Occipital lobe (tissue), 1 donor: ENCODE measurements at regions not wholly inside any gene's neighbourhood (a gene's known extent, or its start where the extent isn't known, plus 50 kb on each side); places are given as distances from the start of the nearest gene placed in this dataset.
"Not testable (repeated sequence)": the region's sequence is repeated elsewhere in the genome, so short reads cannot be mapped to it uniquely, and the experiment has no call there.

Experiments
- DNase-seq: peaks from one replicate; lab custom pipeline; 2025; lab: John Stamatoyannopoulos, UW

GRCh38 chr20:7760247-7761031 is 179.8 kb downstream of the HAO1 start:
- no peak for DNase-seq

- no peak for DNase-seq
These were observed 175.0 kb downstream of the HAO1 start for GRCh38 chr20:7765221-7765620.

DNA sequence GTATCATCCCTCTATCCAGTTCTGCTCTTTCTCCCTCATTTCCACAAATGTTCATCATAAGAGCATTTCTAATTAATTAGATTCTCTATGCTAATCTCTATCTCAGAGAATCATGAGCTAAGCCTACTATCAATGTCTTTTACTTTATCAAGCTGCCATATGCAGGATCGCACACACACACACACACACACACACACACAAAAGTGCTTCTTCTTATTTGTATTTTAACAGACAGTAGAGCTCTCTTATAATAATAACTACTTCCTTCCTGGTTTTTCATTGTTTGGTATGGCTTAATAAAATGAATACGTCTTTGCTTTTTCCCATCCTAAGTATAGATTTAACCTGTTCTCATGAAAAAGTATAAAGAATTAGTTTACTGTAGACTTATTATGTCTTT is 170.2 kb downstream of the HAO1 start:
- no peak for DNase-seq

DNA sequence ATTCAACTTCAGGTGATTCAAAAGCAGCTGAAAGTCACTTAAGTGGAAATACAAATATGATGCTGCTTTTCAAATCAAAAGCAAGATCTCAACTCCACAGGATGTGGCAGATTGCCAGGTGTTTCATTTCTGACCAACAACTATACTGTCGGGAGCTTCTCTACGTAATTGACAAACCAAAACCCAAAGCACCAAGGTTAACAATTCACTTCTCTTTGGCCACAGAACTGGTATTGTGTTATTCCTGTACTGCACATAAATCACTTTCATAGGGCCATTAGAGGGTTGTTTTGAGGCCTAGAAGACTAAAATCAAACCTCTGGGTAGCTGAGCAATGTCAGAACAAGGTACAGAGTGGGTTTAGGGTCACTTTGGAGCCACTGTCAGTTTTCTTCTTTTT is 169.7 kb downstream of the HAO1 start:
- DNase-seq = no peak

DNA sequence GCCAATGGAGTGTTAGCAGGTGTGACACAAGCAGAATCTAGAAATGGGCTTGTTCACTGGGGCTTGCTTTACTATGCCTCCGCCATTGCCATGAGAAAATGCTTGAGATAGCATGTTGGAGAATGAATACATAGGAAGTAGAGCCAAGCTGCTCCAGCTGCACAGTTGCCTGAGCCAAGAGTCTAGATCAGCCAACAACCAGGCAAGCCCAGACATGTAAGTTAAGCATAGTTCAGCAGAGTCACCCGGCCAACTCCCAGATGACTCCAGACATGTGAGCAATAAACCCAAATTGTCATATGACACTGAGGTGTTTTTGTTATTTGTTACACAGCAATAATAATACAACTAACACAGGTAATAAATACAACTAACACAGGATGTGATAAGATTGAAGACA is 167.9 kb downstream of the HAO1 start:
- DNase-seq = no peak

DNA sequence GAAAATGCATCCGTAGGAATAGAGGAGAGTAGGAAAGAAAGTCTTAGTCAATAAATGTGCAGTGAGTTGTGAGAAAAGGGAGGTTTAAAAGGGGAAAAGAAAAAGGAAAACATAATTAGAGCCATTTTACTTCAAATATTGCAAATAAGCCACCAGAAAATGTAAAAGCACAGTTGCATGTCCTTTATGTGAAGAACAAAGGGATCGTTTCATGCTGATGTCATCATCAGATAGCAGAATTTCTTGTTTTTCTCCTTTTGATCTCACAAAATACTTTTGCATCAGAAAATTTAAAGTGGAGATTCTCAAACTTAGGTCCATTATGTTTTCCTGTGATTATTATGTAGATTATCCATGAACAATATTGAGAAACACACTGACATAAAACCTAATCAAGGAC is 166.7 kb downstream of the HAO1 start:
- DNase-seq = no peak

DNA sequence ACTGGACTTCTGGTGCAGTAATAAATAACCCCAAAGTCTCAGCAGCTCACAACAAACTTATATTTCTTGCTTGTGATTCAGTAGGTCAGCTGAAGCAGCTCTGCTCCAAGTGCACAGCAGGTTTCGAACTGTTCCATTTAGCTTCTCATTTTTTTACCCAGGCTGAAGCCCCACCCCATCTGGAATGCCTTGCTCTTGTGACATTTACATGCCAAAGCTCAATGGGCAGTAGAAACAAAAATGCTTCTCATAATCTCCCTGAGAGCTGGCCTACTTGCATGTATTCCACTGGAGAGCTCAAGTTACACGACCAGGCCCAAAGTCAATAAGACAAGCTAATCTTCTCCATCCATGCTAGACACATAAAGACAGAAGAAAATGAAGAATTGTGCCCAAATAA is 165.2 kb downstream of the HAO1 start:
- no peak for DNase-seq

DNA sequence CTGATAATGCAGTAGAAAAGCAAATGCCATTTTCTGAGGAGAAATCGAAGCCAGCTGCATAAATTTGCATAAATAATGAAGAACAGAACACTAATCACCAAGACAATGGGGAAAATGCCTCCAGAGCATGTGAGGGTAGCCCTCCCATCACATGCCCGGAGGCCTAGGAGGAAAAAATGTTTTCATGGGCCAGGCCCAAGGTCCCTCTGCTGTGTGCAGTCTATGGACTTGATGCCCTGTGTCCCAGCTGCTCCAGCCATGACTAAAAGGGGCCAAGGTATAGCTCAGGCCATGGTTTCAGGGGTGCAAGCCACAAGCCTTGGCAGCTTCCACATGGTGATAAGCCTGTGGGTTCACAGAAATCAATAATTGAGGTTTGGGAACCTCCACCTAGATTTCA is 164.1 kb downstream of the HAO1 start:
- DNase-seq = no peak

- no peak for DNase-seq
These were observed 150.1 kb downstream of the HAO1 start for GRCh38 chr20:7790189-7790588.

- DNase-seq = no peak
These were observed 147.9 kb downstream of the HAO1 start for GRCh38 chr20:7792150-7792869.

DNA sequence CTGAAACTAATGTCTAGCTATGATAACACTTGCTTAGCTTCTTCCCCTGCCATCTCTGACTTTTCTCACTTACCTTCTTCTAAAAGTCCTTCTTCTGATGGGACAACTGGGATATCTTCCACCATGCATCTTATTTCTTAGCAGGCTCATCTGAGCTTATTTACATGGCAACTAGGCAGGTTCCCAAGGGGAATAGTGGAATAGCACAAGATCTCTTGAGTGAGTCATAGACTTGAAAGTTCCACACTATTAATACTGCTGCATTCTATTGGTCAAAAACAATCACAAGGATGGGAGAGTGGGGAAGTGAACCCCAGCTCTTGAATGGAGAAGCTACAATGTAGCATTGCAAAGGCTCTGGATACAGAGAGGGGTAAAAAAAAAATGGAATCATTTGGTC is 142.1 kb downstream of the HAO1 start:
- no peak for DNase-seq

- DNase-seq = no peak
These were observed 140.4 kb downstream of the HAO1 start for GRCh38 chr20:7799862-7800261.

DNA sequence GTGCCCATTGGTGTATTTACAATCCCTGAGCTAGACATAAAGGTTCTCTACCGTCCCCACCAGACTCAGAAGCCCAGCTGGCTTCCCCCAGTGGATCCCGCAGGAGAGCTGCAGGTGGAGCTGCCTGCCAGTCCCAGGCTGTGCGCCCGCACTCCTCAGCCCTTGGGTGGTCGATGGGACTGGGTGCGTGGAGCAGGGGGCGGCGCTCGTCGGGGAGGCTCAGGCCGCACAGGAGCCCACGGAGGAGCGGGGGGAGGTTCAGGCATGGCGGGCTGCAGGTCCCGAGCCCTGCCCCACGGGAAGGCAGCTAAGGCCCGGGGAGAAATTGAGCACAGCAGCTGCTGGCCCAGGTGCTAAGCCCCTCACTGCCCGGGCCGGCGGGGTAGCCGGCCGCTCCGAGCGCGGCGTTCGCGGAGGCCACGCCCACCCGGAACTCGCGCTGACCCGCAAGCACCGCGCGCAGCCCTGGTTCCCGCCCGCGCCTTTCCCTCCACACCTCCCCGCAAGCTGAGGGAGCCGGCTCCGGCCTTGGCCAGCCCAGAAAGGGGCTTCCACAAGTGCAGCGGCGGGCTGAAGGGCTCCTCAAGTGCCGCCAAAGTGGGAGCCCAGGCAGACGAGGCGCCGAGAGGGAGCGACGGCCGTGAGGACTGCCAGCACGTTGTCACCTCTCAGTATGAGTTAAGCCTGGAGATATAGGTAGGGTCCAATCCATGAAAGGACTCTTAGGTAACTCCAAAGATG is 136.7 kb downstream of the HAO1 start:
- not testable (repeated sequence) for DNase-seq

DNA sequence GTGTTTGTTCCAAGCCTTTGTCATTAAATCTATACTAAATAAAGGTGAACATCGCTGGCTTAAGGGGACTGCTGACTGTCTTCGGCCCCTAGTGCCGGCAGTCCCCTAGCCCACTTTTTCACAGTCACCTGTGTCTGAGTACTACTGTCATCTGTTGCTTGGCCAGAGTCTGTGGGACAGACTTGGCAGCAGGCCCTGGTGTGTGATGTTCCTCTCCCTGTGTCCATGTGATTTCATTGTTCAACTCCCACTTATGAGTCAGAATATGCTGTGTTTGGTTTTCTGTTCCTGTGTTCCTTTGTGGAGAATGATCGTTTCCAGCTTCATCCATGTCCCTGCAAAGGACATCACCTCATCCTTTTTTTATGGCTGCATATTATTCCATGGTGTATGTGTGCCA is 133.4 kb downstream of the HAO1 start:
- DNase-seq = no peak

DNA sequence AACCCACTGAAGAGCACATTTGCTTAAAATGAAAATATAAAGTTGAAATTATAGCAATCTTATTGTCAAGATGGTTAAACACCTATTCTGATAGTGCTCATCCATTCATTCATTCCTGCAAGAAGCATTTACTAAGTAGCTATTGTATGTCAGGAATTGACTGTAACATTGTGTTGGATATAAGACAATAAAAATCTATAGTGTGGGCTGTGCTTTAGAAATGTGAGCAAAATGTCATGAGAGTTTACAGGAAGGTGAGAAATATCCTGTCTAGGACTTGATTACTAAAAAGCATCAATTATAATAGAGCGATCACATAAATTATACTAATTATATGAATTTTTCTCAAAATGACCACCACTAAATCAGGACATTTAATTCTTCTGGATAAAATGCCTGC is 123.0 kb downstream of the HAO1 start:
- no peak for DNase-seq

GRCh38 chr20:7818477-7818876 is 121.8 kb downstream of the HAO1 start:
- DNase-seq = no peak

DNA sequence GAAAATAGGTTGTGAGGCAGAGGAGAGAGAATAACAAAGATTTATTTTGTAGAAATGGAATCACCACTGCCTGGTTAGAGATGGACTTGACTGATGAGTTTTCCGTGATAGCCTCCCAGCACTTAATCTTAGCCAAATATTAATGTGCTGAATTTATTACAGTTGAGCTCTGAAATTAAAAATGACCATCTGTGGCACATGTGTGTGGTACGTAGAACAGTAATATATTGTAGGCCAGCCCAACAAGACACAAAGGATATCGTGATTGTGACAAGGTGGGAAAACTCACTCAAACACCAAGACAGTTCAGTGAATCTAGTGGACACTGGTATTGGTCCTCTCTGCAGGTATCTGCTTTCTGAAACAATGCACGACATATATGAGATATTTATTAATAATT is 119.4 kb downstream of the HAO1 start:
- no peak for DNase-seq

- DNase-seq = no peak
These were observed 117.5 kb downstream of the HAO1 start for GRCh38 chr20:7822772-7823171.

DNA sequence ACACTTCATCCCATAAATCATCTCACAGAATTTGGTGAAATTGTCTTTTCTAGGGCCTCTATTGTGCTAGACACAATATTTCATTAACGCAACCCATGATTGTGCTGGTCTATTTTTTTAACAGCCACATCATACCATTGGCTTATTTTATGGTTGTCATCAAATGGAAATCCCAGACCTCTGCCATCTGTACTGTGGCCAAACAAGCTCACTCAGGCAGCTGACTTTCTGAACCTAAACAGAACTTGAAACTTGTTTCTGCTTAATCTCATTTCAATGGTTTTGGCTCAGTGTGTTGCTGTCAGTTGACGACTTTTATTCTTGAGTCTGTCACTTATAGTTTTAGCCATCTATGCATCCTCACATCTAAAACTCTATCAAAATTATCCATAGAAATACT is 111.8 kb downstream of the HAO1 start:
- no peak for DNase-seq

DNA sequence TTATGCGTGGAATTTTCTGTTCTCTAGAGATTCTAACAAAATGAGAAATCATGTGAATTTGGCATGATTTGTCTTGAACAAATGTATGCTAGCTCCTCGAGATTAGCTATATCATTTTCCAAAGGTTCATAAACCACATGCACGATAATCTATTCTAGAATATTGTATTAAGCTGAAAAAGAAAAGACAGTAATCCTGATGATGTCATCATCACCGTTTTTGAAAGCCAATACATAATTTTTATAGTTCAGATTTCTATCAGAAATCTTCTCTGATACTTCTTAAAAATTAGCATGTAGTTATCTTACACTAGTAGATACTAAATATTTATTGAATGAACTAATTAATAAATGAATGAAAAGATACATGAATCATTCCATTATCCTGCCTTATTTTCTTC is 111.2 kb downstream of the HAO1 start:
- no peak for DNase-seq

- DNase-seq = no peak
These were observed 110.5 kb downstream of the HAO1 start for GRCh38 chr20:7829776-7830175.
